ENCODE measurements at regions not wholly inside any gene's neighbourhood (a gene's known extent, or its start where the extent isn't known, plus 50 kb on each side); places are given as distances from the start of the nearest gene placed in this dataset.

- no peak for DNase-seq (ENCODE audit: low read depth in 2 of 2, low spot score in 1 of 2)
Observed at GRCh38 chr14:32019276-32019675, 57.8 kb upstream of the ARHGAP5 start.

- no peak for DNase-seq (ENCODE audit: low read depth in 2 of 2, low spot score in 1 of 2)
Observed at GRCh38 chr14:32020882-32021281, 56.2 kb upstream of the ARHGAP5 start.

- DNase-seq (ENCODE audit: low read depth in 2 of 2, low spot score in 1 of 2) = no peak
Observed at GRCh38 chr14:32021341-32021740, 55.8 kb upstream of the ARHGAP5 start.

- DNase-seq (ENCODE audit: low read depth in 2 of 2, low spot score in 1 of 2) = no peak
Observed at GRCh38 chr14:32022525-32022924, 54.6 kb upstream of the ARHGAP5 start.

- no peak for DNase-seq (ENCODE audit: low read depth in 2 of 2, low spot score in 1 of 2)
Observed at GRCh38 chr14:32022938-32023466, 54.1 kb upstream of the ARHGAP5 start.

- no peak for DNase-seq (ENCODE audit: low read depth in 2 of 2, low spot score in 1 of 2)
Observed at GRCh38 chr14:32023540-32023939, 53.6 kb upstream of the ARHGAP5 start.

- DNase-seq (ENCODE audit: low read depth in 2 of 2, low spot score in 1 of 2) = no peak
Observed at GRCh38 chr14:32027255-32027939, 49.7 kb upstream of the ARHGAP5 start.
